ENCODE measurements at regions not wholly inside any gene's neighbourhood (a gene's known extent, or its start where the extent isn't known, plus 50 kb on each side); places are given as distances from the start of the nearest gene placed in this dataset.
"Not testable (repeated sequence)": the region's sequence is repeated elsewhere in the genome, so short reads cannot be mapped to it uniquely, and the experiment has no call there.

GRCh38 chr2:2647141-2647541, 316.1 kb upstream of the MYT1L start:
- DNase-seq (ENCODE audit: low spot score): no peak

- DNase-seq (ENCODE audit: low spot score): no peak
These were observed 315.5 kb upstream of the MYT1L start for GRCh38 chr2:2646433-2647051.

GRCh38 chr2:2645162-2645855, 314.2 kb upstream of the MYT1L start:
- DNase-seq (ENCODE audit: low spot score): no peak

GRCh38 chr2:2644751-2645150, 313.7 kb upstream of the MYT1L start:
- DNase-seq (ENCODE audit: low spot score): not testable (repeated sequence)

- no peak for DNase-seq (ENCODE audit: low spot score)
These were observed 313.0 kb upstream of the MYT1L start for GRCh38 chr2:2644040-2644439.

GRCh38 chr2:2642906-2643890, 312.1 kb upstream of the MYT1L start:
- DNase-seq (ENCODE audit: low spot score): no peak

- no peak for DNase-seq (ENCODE audit: low spot score)
These were observed 310.7 kb upstream of the MYT1L start for GRCh38 chr2:2641541-2642410.

GRCh38 chr2:2640818-2641217, 309.7 kb upstream of the MYT1L start:
- DNase-seq (ENCODE audit: low spot score): no peak

GRCh38 chr2:2640371-2640770, 309.3 kb upstream of the MYT1L start:
- DNase-seq (ENCODE audit: low spot score): no peak

GRCh38 chr2:2639251-2640139, 308.4 kb upstream of the MYT1L start:
- DNase-seq (ENCODE audit: low spot score): no peak

- no peak for DNase-seq (ENCODE audit: low spot score)
These were observed 307.6 kb upstream of the MYT1L start for GRCh38 chr2:2638547-2639220.

GRCh38 chr2:2636813-2637212, 305.7 kb upstream of the MYT1L start:
- no peak for DNase-seq (ENCODE audit: low spot score)

GRCh38 chr2:2635025-2635528, 304.0 kb upstream of the MYT1L start:
- no peak for DNase-seq (ENCODE audit: low spot score)

- DNase-seq (ENCODE audit: low spot score): no peak
These were observed 301.9 kb upstream of the MYT1L start for GRCh38 chr2:2633017-2633416.

GRCh38 chr2:2623939-2624338, 292.9 kb upstream of the MYT1L start:
- DNase-seq (ENCODE audit: low spot score): no peak

GRCh38 chr2:2621855-2622254, 290.8 kb upstream of the MYT1L start:
- no peak for DNase-seq (ENCODE audit: low spot score)

GRCh38 chr2:2620604-2621003, 289.5 kb upstream of the MYT1L start:
- no peak for DNase-seq (ENCODE audit: low spot score)

GRCh38 chr2:2619995-2620394, 288.9 kb upstream of the MYT1L start:
- no peak for DNase-seq (ENCODE audit: low spot score)

- DNase-seq (ENCODE audit: low spot score): no peak
These were observed 283.4 kb upstream of the MYT1L start for GRCh38 chr2:2614452-2614851.
